ENCODE measurements at regions not wholly inside any gene's neighbourhood (a gene's known extent, or its start where the extent isn't known, plus 50 kb on each side); places are given as distances from the start of the nearest gene placed in this dataset.

DNA sequence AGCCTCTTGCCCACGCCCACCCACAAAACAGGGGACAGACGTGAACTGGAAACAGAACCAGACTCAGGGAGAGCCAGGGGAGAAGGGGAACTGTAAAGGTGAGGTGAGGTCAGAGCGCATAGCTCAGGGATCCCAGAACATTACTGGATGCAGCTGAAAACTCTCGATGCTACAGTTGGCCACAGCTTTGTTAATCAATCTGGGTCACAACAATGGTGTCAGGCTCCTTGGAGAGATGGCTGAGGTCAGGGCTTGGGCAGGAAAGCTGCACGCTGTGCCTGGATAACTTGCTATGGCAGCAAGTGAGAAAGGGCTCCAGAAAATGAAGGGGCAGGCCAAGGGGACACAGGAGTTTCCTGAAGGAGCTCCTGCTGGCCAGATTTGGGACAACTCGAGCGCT is 263.3 kb downstream of the TFCP2L1 start:
- Mint-ChIP-seq H3K27ac (no peak overlapping the region), H3K36me3 (ENCODE audit: low read depth) (no peaks in the 10 kb centered on the region), H3K9me3 (peaks cover 4% of the 10 kb centered on the region), H3K4me1 (no peaks in the 10 kb centered on the region), H3K27me3 (peaks cover 2% of the 10 kb centered on the region), H3K4me3 (no peak overlapping the region)
- intact Hi-C loops (cut with micrococcal nuclease), result no loop called here
- ATAC-seq (ENCODE audit: low read depth) (no peak), DNase-seq (no peak)
- POLR2A ChIA-PET, result no interaction called here
- TF ChIP-seq, protein P1, sequence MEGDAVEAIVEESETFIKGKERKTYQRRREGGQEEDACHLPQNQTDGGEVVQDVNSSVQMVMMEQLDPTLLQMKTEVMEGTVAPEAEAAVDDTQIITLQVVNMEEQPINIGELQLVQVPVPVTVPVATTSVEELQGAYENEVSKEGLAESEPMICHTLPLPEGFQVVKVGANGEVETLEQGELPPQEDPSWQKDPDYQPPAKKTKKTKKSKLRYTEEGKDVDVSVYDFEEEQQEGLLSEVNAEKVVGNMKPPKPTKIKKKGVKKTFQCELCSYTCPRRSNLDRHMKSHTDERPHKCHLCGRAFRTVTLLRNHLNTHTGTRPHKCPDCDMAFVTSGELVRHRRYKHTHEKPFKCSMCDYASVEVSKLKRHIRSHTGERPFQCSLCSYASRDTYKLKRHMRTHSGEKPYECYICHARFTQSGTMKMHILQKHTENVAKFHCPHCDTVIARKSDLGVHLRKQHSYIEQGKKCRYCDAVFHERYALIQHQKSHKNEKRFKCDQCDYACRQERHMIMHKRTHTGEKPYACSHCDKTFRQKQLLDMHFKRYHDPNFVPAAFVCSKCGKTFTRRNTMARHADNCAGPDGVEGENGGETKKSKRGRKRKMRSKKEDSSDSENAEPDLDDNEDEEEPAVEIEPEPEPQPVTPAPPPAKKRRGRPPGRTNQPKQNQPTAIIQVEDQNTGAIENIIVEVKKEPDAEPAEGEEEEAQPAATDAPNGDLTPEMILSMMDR (IDR thresholded peaks at IDR 0.05), result no peak
- CTCF ChIA-PET, result no interaction called here

DNA sequence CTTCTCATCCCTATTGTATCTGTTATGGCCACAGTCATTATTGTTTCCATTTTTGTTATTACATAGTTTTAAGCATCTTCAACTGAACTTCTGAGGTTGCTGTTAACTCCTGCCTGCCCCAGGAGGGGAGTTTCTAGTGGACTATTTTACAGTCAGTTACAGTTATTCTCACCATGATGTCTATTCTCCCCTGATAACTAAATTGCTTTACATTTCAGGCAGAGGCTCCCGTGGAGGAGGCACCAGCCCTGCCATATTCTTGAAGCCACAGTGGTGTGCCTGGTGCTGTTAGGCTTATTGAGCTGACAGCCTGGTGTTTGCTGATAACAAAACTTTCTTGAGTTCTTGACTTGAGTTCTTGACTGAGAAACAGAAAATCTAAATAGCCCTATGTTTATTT is 256.4 kb downstream of the TFCP2L1 start:
- Mint-ChIP-seq H3K36me3 (ENCODE audit: low read depth) (no peaks in the 10 kb centered on the region), H3K4me3 (no peak overlapping the region), H3K27ac (no peak overlapping the region), H3K27me3 (peaks cover 2% of the 10 kb centered on the region), H3K4me1 (no peaks in the 10 kb centered on the region), H3K9me3 (peaks cover 4% of the 10 kb centered on the region)
- TF ChIP-seq, protein P1 (IDR thresholded peaks at IDR 0.05), result no peak
- POLR2A ChIA-PET, result no interaction called here
- no peak for DNase-seq
- no peak for ATAC-seq (ENCODE audit: low read depth)
- intact Hi-C loops (cut with micrococcal nuclease), result no loop called here
- CTCF ChIA-PET, result no interaction called here

DNA sequence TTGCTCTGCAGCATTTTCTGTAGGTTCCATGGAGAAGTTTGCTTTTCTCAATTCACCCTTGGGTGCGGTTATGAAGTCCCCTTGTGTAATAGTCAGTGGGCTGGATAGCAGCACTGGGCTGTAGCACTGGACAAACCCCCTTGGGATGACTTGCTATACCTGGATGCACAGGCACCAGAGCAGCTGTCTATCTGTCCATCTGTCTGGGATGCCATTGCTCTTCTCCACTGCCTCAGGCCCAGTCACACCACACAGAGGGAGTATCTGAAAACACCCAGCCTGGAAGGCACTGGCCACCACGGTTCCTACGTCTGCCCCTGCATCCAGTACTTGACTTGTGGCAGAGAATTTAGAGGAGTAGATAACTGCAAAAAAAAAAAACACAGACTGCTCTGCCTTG is 254.5 kb downstream of the TFCP2L1 start:
- H3K9me3 Mint-ChIP-seq, result no peaks in the 10 kb centered on the region
- intact Hi-C loops (cut with micrococcal nuclease), result no loop called here
- peaks cover 2% of the 10 kb centered on the region for H3K27me3 Mint-ChIP-seq
- no peak overlapping the region for H3K27ac Mint-ChIP-seq
- no peaks in the 10 kb centered on the region for H3K4me1 Mint-ChIP-seq
- ChIA-PET CTCF (no interaction called here), POLR2A (no interaction called here)
- DNase-seq, result no peak
- TF ChIP-seq, protein P1 (IDR thresholded peaks at IDR 0.05), result no peak
- H3K36me3 Mint-ChIP-seq (ENCODE audit: low read depth), result no peaks in the 10 kb centered on the region
- ATAC-seq (ENCODE audit: low read depth), result no peak
- H3K4me3 Mint-ChIP-seq, result no peak overlapping the region

DNA sequence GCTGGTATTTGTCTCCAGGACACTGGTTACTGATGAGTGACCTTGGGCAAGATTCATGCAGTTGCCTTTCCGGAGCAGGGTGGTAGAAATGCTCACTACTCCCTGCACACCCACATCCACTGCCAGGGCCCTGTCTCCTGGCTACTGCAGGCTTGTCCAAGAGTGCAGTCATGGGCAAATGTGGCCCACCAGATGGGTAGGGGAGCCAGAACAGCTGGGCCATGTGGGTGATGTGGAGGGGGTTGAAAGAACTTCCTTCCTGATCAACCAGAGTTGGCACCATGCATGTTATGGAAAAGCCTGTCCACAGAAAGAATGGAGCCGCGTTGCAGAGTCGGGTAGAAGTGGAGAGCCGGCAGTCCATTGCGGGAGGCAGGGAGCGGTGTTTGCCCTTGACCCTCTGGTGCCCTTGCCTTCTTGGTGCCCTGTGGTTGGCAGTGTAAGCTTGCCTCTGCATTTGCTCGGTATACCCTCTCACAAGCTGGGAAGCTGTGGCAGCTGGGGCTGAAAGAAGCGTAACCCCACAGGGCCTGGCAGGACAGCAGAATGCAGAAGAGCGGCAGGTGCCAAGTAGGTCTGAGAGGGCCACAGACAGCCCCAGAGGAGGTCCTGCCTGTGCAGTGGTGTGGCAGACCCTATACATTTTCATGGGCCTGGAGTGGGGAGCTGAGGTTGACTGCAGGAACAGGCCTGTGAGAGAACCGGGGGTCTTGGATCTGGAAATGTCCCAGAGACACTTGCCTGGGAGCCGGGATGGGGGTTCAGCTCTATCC is 253.2 kb downstream of the TFCP2L1 start:
- Mint-ChIP-seq H3K36me3 (ENCODE audit: low read depth) (no peaks in the 10 kb centered on the region), H3K4me3 (no peak overlapping the region), H3K27me3 (peaks cover 2% of the 10 kb centered on the region), H3K9me3 (no peaks in the 10 kb centered on the region), H3K4me1 (no peaks in the 10 kb centered on the region), H3K27ac (no peak overlapping the region)
- DNase-seq, result no peak
- ATAC-seq (ENCODE audit: low read depth), result no peak
- CTCF ChIA-PET, result no interaction called here
- POLR2A ChIA-PET, result no interaction called here
- intact Hi-C loops (cut with micrococcal nuclease), result no loop called here
- TF ChIP-seq, protein P1 (IDR thresholded peaks at IDR 0.05), result no peak

DNA sequence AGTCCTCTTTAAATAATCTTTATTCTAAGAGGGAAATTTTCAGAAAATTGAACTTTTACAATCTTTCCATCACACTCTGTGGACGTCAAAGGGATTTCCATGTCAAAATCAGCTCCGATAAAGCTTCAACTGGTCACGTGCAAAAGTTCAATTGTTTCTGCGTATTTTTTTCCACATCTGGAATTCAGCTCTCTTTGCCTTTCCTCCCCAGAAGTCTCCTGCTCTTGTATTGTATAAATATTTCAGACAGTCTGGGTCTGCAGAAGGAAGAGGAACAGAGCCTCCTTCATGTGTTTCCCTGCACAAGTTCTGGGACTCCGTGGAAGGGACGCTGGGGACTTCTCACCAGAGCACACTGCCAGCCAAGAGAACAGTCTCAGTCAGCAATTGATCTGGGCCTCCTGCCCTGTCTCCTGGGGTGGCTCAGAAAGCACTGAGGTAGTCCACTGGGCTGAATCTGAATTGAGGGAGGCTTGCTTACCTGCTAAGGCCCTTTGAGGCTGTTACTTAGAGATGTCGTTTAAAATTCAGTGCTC is 251.5 kb downstream of the TFCP2L1 start:
- intact Hi-C loops (cut with micrococcal nuclease), result no loop called here
- ChIA-PET CTCF (no interaction called here), POLR2A (no interaction called here)
- Mint-ChIP-seq H3K27me3 (peaks cover 2% of the 10 kb centered on the region), H3K27ac (no peak overlapping the region), H3K9me3 (no peaks in the 10 kb centered on the region), H3K4me1 (no peaks in the 10 kb centered on the region), H3K4me3 (no peak overlapping the region), H3K36me3 (ENCODE audit: low read depth) (no peaks in the 10 kb centered on the region)
- DNase-seq (no peak), ATAC-seq (ENCODE audit: low read depth) (no peak)
- TF ChIP-seq, protein P1 (IDR thresholded peaks at IDR 0.05), result no peak
